Keratinocyte (primary cell): ENCODE measurements at regions not wholly inside any gene's neighbourhood (a gene's known extent, or its start where the extent isn't known, plus 50 kb on each side); places are given as distances from the start of the nearest gene placed in this dataset.

ENCODE experiments used
- DNase-seq: peaks from one replicate; pipeline ENCODE4 v3.0.0-alpha.2; 2011; ENCODE audit warnings: low read depth, missing footprints, low spot score
- FAIRE-seq: peaks from 2 replicates; lab custom pipeline; 2011; peaks lifted over from hg19 to GRCh38; lab: Jason Lieb, UNC
- H2AFZ ChIP-seq: 2 replicates; pipeline ENCODE4 v1.6.0; 2012; ENCODE audit warnings: low read length, control low read depth, inconsistent platforms; ENCODE audit not compliant: control insufficient read depth
- H3K27ac ChIP-seq: 2 replicates; pipeline ENCODE4 v1.5.1; 2011; ENCODE audit warnings: low read length; ENCODE audit not compliant: control insufficient read depth, insufficient read depth
- H3K27me3 ChIP-seq: 3 replicates; pipeline ENCODE4 v1.6.0; 2011; ENCODE audit warnings: low read length; ENCODE audit not compliant: control insufficient read depth, insufficient read depth; ENCODE audit errors: extremely low read depth
- H3K36me3 ChIP-seq, 2 experiments: 2 replicates in 1 of 2; 3 replicates in 1 of 2; pipeline ENCODE4 v1.5.1; 2011; ENCODE audit warnings: low read length in 2 of 2, mild to moderate bottlenecking in 1 of 2; ENCODE audit not compliant: control insufficient read depth in 2 of 2, insufficient read depth in 2 of 2; ENCODE audit errors: extremely low read depth in 1 of 2
- H3K4me1 ChIP-seq: 3 replicates; pipeline ENCODE4 v1.5.1; 2011; ENCODE audit warnings: low read length; ENCODE audit not compliant: control insufficient read depth, insufficient read depth; ENCODE audit errors: extremely low read depth
- H3K4me2 ChIP-seq: 3 replicates; pipeline ENCODE4 v1.6.0; 2011; ENCODE audit warnings: low read depth, low read length; ENCODE audit not compliant: control insufficient read depth, insufficient read depth; ENCODE audit errors: extremely low read depth
- H3K4me3 ChIP-seq, 3 experiments: fragments of 200-600 bp in 1 of 3; sonication (generic) in 1 of 3; 2 replicates in 2 of 3; 3 replicates in 1 of 3; pipeline ENCODE4 v1.5.1; 2011 to 2016; ENCODE audit warnings: low read length in 3 of 3, mild to moderate bottlenecking in 3 of 3, control low read depth in 2 of 3, inconsistent platforms in 1 of 3, low read depth in 1 of 3, mixed read lengths in 1 of 3, mixed run types in 1 of 3, moderate library complexity in 1 of 3; ENCODE audit not compliant: control insufficient read depth in 2 of 3, insufficient read depth in 2 of 3; ENCODE audit errors: extremely low read depth in 1 of 3
- H3K79me2 ChIP-seq: 2 replicates; pipeline ENCODE4 v1.6.0; 2012; ENCODE audit warnings: low read length; ENCODE audit not compliant: control insufficient read depth, insufficient read depth
- H3K9ac ChIP-seq: 3 replicates; pipeline ENCODE4 v1.6.0; 2011; ENCODE audit warnings: low read length; ENCODE audit not compliant: control insufficient read depth, insufficient read depth; ENCODE audit errors: extremely low read depth
- H3K9me1 ChIP-seq: 3 replicates; pipeline ENCODE4 v1.6.0; 2011; ENCODE audit warnings: low read length; ENCODE audit not compliant: control insufficient read depth, insufficient read depth; ENCODE audit errors: extremely low read depth
- H3K9me3 ChIP-seq: 2 replicates; pipeline ENCODE4 v1.5.1; 2012; ENCODE audit warnings: low read depth, low read length; ENCODE audit not compliant: control insufficient read depth
- H4K20me1 ChIP-seq: 3 replicates; pipeline ENCODE4 v1.6.0; 2011; ENCODE audit warnings: low read length; ENCODE audit not compliant: control insufficient read depth, insufficient read depth; ENCODE audit errors: extremely low read depth
- CTCF ChIP-seq, 3 experiments: IDR thresholded peaks in 1 of 3; conservative IDR thresholded peaks in 1 of 3; optimal IDR thresholded peaks in 1 of 3; 2 replicates in 2 of 3; 3 replicates in 1 of 3; pipeline versions ENCODE3 to v1.5.1; 2011; ENCODE audit warnings: low read length in 3 of 3, mild to moderate bottlenecking in 3 of 3, moderate library complexity in 2 of 3, control low read depth in 1 of 3, inconsistent platforms in 1 of 3; ENCODE audit not compliant: insufficient read depth in 2 of 3; ENCODE audit errors: extremely low read depth in 1 of 3
- EZH2 ChIP-seq: IDR thresholded peaks from one replicate; pipeline ENCODE4 v1.6.1; 2012; ENCODE audit warnings: inconsistent platforms, mild to moderate bottlenecking, low read length, moderate library complexity
- dilution Hi-C: fragments of 300-500 bp; cut with MboI; formaldehyde crosslinking; loops from one replicate; pipeline ENCODE4 v1.7.0; 2020; ENCODE audit warnings: low sequenced_read_pairs; ENCODE audit not compliant: extremely low pct_ligation_motif_present

- no peaks in the 10 kb centered on the region for H4K20me1 ChIP-seq
- H3K4me3 ChIP-seq: no peak overlapping the region
- no peaks in the 10 kb centered on the region for H3K36me3 ChIP-seq
- no peaks in the 10 kb centered on the region for H3K9me1 ChIP-seq
- no peak overlapping the region for H3K27ac ChIP-seq
- no peaks in the 10 kb centered on the region for H3K79me2 ChIP-seq
- no peak overlapping the region for H3K9ac ChIP-seq
- no peak for DNase-seq
- peaks cover 3% of the 10 kb centered on the region for H3K4me1 ChIP-seq
- H2AFZ ChIP-seq: no peak overlapping the region
- no peak for FAIRE-seq
- no peaks in the 10 kb centered on the region for H3K9me3 ChIP-seq
- no peaks in the 10 kb centered on the region for H3K27me3 ChIP-seq
- TF ChIP-seq EZH2 (no peak), CTCF (optimal IDR thresholded peaks at IDR 0.05 in 1 of 3, IDR thresholded peaks at IDR 0.05 in 1 of 3, conservative IDR thresholded peaks at IDR 0.05 in 1 of 3; ENCODE audit: extremely low read depth in 1 of 3, insufficient read depth in 2 of 3, low read length in 3 of 3) (no peak)
- H3K4me2 ChIP-seq: no peak overlapping the region
- dilution Hi-C loops: no loop called here
Observed at GRCh38 chr20:47888351-47888750, 103.1 kb upstream of the SULF2 start.

GRCh38 chr20:47887477-47888080 is 102.3 kb upstream of the SULF2 start:
- H3K9me3 ChIP-seq: no peaks in the 10 kb centered on the region
- DNase-seq: no peak
- no peak overlapping the region for H3K4me2 ChIP-seq
- H4K20me1 ChIP-seq: no peaks in the 10 kb centered on the region
- H3K36me3 ChIP-seq: no peaks in the 10 kb centered on the region
- FAIRE-seq: no peak
- no peaks in the 10 kb centered on the region for H3K9me1 ChIP-seq
- no peak overlapping the region for H3K27ac ChIP-seq
- no peak overlapping the region for H2AFZ ChIP-seq
- no peak overlapping the region for H3K9ac ChIP-seq
- no peaks in the 10 kb centered on the region for H3K79me2 ChIP-seq
- TF ChIP-seq CTCF (optimal IDR thresholded peaks at IDR 0.05 in 1 of 3, IDR thresholded peaks at IDR 0.05 in 1 of 3, conservative IDR thresholded peaks at IDR 0.05 in 1 of 3; ENCODE audit: extremely low read depth in 1 of 3, insufficient read depth in 2 of 3, low read length in 3 of 3) (no peak), EZH2 (no peak)
- no peaks in the 10 kb centered on the region for H3K27me3 ChIP-seq
- dilution Hi-C loops: no loop called here
- no peak overlapping the region for H3K4me3 ChIP-seq
- peaks cover 3% of the 10 kb centered on the region for H3K4me1 ChIP-seq
